Liver (tissue), 8 donors: ENCODE measurements at regions not wholly inside any gene's neighbourhood (a gene's known extent, or its start where the extent isn't known, plus 50 kb on each side); places are given as distances from the start of the nearest gene placed in this dataset.

Experiments
- DNase-seq: peaks from one replicate; pipeline ENCODE4 v3.0.0-alpha.2; 2017; ENCODE audit warnings: low spot score
- H3K27ac ChIP-seq, 2 donors: one replicate each; pipeline ENCODE4 v1.7.0; 2013; ENCODE audit warnings: inconsistent platforms in 2 of 2, low read length in 2 of 2, control low read depth in 1 of 2, low read depth in 1 of 2, mild to moderate bottlenecking in 1 of 2
- H3K27me3 ChIP-seq, 4 donors: one replicate each; pipeline versions ENCODE4 v1.6.1 to v1.7.0; 2013; ENCODE audit warnings: low read length in 3 of 4, inconsistent platforms in 1 of 4, mild to moderate bottlenecking in 1 of 4, moderate library complexity in 1 of 4; ENCODE audit not compliant: control insufficient read depth in 4 of 4, insufficient read depth in 4 of 4
- H3K36me3 ChIP-seq, 4 donors: one replicate each; pipeline versions ENCODE4 v1.6.1 to v1.7.0; 2013; ENCODE audit warnings: low read length in 3 of 4, mild to moderate bottlenecking in 3 of 4, low read depth in 1 of 4, moderate library complexity in 1 of 4; ENCODE audit not compliant: control insufficient read depth in 4 of 4, insufficient read depth in 3 of 4
- H3K4me1 ChIP-seq, 4 donors: one replicate each; pipeline versions ENCODE4 v1.6.1 to v1.7.0; 2013; ENCODE audit warnings: low read length in 3 of 4, mild to moderate bottlenecking in 3 of 4, moderate library complexity in 1 of 4; ENCODE audit not compliant: control insufficient read depth in 4 of 4, insufficient read depth in 4 of 4
- H3K4me3 ChIP-seq, 3 donors: one replicate each; pipeline versions ENCODE4 v1.6.1 to v1.7.0; 2013; ENCODE audit warnings: low read length in 3 of 3, control low read depth in 1 of 3, low read depth in 1 of 3, mild to moderate bottlenecking in 1 of 3
- H3K9ac ChIP-seq, 2 donors: one replicate each; pipeline ENCODE4 v1.7.0; 2013; ENCODE audit warnings: low read length in 2 of 2, mild to moderate bottlenecking in 2 of 2, moderate library complexity in 2 of 2, control low read depth in 1 of 2, low read depth in 1 of 2
- H3K9me3 ChIP-seq, 4 donors: one replicate each; pipeline versions ENCODE4 v1.6.1 to v1.7.0; 2013; ENCODE audit warnings: low read length in 3 of 4; ENCODE audit not compliant: control insufficient read depth in 4 of 4
- ATF3 ChIP-seq: IDR thresholded peaks from 2 replicates; pipeline ENCODE4 v1.6.1; 2016; ENCODE audit warnings: antibody characterized with exemption
- EGR1 ChIP-seq, 2 donors: IDR thresholded peaks; 2 replicates each; pipeline ENCODE4 v1.6.1; 2016 to 2018; ENCODE audit warnings: antibody characterized with exemption in 2 of 2, low read depth in 2 of 2
- FOXA2 ChIP-seq: IDR thresholded peaks from 2 replicates; pipeline ENCODE4 v1.6.1; 2016; ENCODE audit warnings: antibody characterized with exemption
- GABPA ChIP-seq, 2 donors: IDR thresholded peaks in 1 of 2; conservative IDR thresholded peaks in 1 of 2; 2 replicates each; pipeline ENCODE4 v1.6.1; 2016; ENCODE audit warnings: antibody characterized with exemption in 2 of 2, mild to moderate bottlenecking in 1 of 2, moderate library complexity in 1 of 2
- HNF4A ChIP-seq, 2 donors: conservative IDR thresholded peaks; 2 replicates each; pipeline ENCODE4 v1.6.1; 2016; ENCODE audit warnings: antibody characterized with exemption in 2 of 2, mild to moderate bottlenecking in 2 of 2
- HNF4G ChIP-seq: IDR thresholded peaks from 2 replicates; pipeline ENCODE4 v1.6.1; 2016; ENCODE audit warnings: antibody characterized with exemption
- MAX ChIP-seq: IDR thresholded peaks from 2 replicates; pipeline ENCODE4 v1.6.1; 2016; ENCODE audit warnings: antibody characterized with exemption
- NR2F2 ChIP-seq: IDR thresholded peaks from 2 replicates; pipeline ENCODE4 v1.6.1; 2016; ENCODE audit warnings: antibody characterized with exemption
- RAD21 ChIP-seq, 2 donors: IDR thresholded peaks; 2 replicates each; pipeline ENCODE4 v1.6.1; 2016; ENCODE audit warnings: antibody characterized with exemption in 2 of 2, mild to moderate bottlenecking in 2 of 2
- SP1 ChIP-seq: IDR thresholded peaks from 2 replicates; pipeline ENCODE4 v1.6.1; 2018; ENCODE audit warnings: antibody characterized with exemption, mild to moderate bottlenecking
- TAF1 ChIP-seq: conservative IDR thresholded peaks from 2 replicates; pipeline ENCODE4 v1.6.1; 2016; ENCODE audit warnings: antibody characterized with exemption, mild to moderate bottlenecking
- YY1 ChIP-seq: IDR thresholded peaks from 2 replicates; pipeline ENCODE4 v1.6.1; 2016; ENCODE audit warnings: antibody characterized with exemption, mild to moderate bottlenecking
- ZBTB33 ChIP-seq: IDR thresholded peaks from 2 replicates; pipeline ENCODE4 v1.6.1; 2016; ENCODE audit warnings: antibody characterized with exemption
- whole genome bisulfite sequencing: extraction: QIAGEN DNeasy Blood & Tissue Kit; methylation state at CpG from one replicate; pipeline ENCODE4 v1.1.7; 2013; 5-methylcytosine and 5-hydroxymethylcytosine counted together
- TF ChIP-seq, protein P1 (sequence below): IDR thresholded peaks from 2 replicates; pipeline ENCODE4 v1.6.1; 2016; ENCODE audit warnings: antibody characterized with exemption, mild to moderate bottlenecking
- TF ChIP-seq, protein P2 (sequence below): fragments of 150-350 bp; IDR thresholded peaks from 2 replicates; pipeline ENCODE4 v1.5.1; 2017; ENCODE audit warnings: improper control_type of control experiment, low read depth, low read length; ENCODE audit not compliant: missing input control
- donor health status: healthy.
- donor health status: healthy.
- donor health status: healthy.
- donor health status: healthy.
- donor health status: healthy.

GRCh38 chr5:21244982-21245381 is 1257.0 kb upstream of the CDH18 start:
- Histone ChIP-seq H3K9me3 (no peaks in the 10 kb centered on the region), H3K4me3 (no peak overlapping the region), H3K27me3 (no peaks in the 10 kb centered on the region), H3K27ac (no peak overlapping the region), H3K4me1 (no peaks in the 10 kb centered on the region), H3K36me3 (no peaks in the 10 kb centered on the region), H3K9ac (no peak overlapping the region)
- no peak for DNase-seq
- TF ChIP-seq YY1 = no peak
- TF ChIP-seq, protein P1, sequence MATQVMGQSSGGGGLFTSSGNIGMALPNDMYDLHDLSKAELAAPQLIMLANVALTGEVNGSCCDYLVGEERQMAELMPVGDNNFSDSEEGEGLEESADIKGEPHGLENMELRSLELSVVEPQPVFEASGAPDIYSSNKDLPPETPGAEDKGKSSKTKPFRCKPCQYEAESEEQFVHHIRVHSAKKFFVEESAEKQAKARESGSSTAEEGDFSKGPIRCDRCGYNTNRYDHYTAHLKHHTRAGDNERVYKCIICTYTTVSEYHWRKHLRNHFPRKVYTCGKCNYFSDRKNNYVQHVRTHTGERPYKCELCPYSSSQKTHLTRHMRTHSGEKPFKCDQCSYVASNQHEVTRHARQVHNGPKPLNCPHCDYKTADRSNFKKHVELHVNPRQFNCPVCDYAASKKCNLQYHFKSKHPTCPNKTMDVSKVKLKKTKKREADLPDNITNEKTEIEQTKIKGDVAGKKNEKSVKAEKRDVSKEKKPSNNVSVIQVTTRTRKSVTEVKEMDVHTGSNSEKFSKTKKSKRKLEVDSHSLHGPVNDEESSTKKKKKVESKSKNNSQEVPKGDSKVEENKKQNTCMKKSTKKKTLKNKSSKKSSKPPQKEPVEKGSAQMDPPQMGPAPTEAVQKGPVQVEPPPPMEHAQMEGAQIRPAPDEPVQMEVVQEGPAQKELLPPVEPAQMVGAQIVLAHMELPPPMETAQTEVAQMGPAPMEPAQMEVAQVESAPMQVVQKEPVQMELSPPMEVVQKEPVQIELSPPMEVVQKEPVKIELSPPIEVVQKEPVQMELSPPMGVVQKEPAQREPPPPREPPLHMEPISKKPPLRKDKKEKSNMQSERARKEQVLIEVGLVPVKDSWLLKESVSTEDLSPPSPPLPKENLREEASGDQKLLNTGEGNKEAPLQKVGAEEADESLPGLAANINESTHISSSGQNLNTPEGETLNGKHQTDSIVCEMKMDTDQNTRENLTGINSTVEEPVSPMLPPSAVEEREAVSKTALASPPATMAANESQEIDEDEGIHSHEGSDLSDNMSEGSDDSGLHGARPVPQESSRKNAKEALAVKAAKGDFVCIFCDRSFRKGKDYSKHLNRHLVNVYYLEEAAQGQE = no peak
- TF ChIP-seq HNF4G = no peak
- WGBS = 56% methylated on average over 3 of the region's 3 CpGs

DNA sequence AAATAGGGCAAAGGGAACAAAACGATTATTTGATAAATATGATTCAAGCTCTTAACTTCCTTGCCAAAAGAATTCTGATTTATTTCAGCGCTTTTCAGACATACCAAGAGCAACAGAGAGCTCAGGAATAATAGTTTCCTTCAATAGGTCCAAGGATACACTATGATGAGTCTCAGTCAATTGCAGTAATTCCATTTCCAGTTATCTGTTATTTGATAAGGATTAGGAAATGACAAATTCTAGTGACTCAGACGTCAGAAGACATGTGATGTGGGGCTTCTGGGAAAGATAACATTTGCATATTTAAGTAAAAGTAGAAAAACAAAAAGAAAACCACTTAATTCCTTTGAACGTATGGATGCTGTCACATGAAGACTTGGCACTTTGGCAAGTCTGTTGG is 1250.8 kb upstream of the CDH18 start:
- DNase-seq = no peak
- no peak overlapping the region for H3K4me3 ChIP-seq
- WGBS = 65% methylated on average over 4 of the region's 4 CpGs

More for the DNA sequence above, 1250.8 kb upstream of the CDH18 start:
- TF ChIP-seq GABPA (IDR thresholded peaks at IDR 0.05 in 1 of 2, conservative IDR thresholded peaks at IDR 0.05 in 1 of 2) (no peak), EGR1 (IDR thresholded peaks at IDR 0.05; ENCODE audit: low read depth in 2 of 2) (no peak), HNF4A (conservative IDR thresholded peaks at IDR 0.05) (no peak), NR2F2 (no peak), MAX (no peak), TAF1 (no peak), ATF3 (no peak), YY1 (no peak), ZBTB33 (no peak), FOXA2 (no peak), RAD21 (IDR thresholded peaks at IDR 0.05) (no peak), SP1 (no peak)
- TF ChIP-seq, protein P2, sequence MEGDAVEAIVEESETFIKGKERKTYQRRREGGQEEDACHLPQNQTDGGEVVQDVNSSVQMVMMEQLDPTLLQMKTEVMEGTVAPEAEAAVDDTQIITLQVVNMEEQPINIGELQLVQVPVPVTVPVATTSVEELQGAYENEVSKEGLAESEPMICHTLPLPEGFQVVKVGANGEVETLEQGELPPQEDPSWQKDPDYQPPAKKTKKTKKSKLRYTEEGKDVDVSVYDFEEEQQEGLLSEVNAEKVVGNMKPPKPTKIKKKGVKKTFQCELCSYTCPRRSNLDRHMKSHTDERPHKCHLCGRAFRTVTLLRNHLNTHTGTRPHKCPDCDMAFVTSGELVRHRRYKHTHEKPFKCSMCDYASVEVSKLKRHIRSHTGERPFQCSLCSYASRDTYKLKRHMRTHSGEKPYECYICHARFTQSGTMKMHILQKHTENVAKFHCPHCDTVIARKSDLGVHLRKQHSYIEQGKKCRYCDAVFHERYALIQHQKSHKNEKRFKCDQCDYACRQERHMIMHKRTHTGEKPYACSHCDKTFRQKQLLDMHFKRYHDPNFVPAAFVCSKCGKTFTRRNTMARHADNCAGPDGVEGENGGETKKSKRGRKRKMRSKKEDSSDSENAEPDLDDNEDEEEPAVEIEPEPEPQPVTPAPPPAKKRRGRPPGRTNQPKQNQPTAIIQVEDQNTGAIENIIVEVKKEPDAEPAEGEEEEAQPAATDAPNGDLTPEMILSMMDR = no peak
- TF ChIP-seq, protein P1 = no peak
- H3K27ac ChIP-seq = no peak overlapping the region
- no peaks in the 10 kb centered on the region for H3K9me3 ChIP-seq
- H3K9ac ChIP-seq = no peak overlapping the region
- no peaks in the 10 kb centered on the region for H3K36me3 ChIP-seq
- H3K4me1 ChIP-seq = no peaks in the 10 kb centered on the region
- no peaks in the 10 kb centered on the region for H3K27me3 ChIP-seq
